Right ventricle myocardium inferior (tissue), 1 donor: ENCODE measurements at regions not wholly inside any gene's neighbourhood (a gene's known extent, or its start where the extent isn't known, plus 50 kb on each side); places are given as distances from the start of the nearest gene placed in this dataset.

ENCODE experiments used
- ATAC-seq: fragments of 200-7000 bp; cut with Tn5 transposase; one replicate; pipeline ENCODE4 v1.9.1; 2020; ENCODE audit warnings: mild to moderate bottlenecking, moderate library complexity
- DNase-seq: peaks from one replicate; pipeline ENCODE4 v3.0.0; 2021; ENCODE audit errors: missing footprints
- intact Hi-C: fragments of 100-400 bp; cut with DNase I; formaldehyde crosslinking; loops from one replicate; pipeline ENCODE4 v1.11.0; 2022
- donor health status: DM: no; HTN: yes; CAD: no; lungs with severe emphysema.

- intact Hi-C loops = no loop called here
- DNase-seq (no peak), ATAC-seq (no peak)
Observed at GRCh38 chr15:36230776-36231175, 348.6 kb upstream of the CDIN1 start.

- ATAC-seq = no peak
- no peak for DNase-seq
- intact Hi-C loops = no loop called here
Observed at GRCh38 chr15:36232491-36232890, 346.9 kb upstream of the CDIN1 start.

- ATAC-seq (no peak), DNase-seq (no peak)
- intact Hi-C loops = no loop called here
Observed at GRCh38 chr15:36234743-36235142, 344.7 kb upstream of the CDIN1 start.

GRCh38 chr15:36235173-36235572, 344.3 kb upstream of the CDIN1 start:
- DNase-seq (no peak), ATAC-seq (no peak)
- intact Hi-C loops = no loop called here

- DNase-seq = no peak
- ATAC-seq = no peak
- intact Hi-C loops = no loop called here
Observed at GRCh38 chr15:36239509-36239908, 339.9 kb upstream of the CDIN1 start.

GRCh38 chr15:36251450-36251849, 328.0 kb upstream of the CDIN1 start:
- ATAC-seq = no peak

GRCh38 chr15:36252146-36252711, 327.2 kb upstream of the CDIN1 start:
- ATAC-seq = no peak
- intact Hi-C loops = no loop called here
- DNase-seq = no peak

More at GRCh38 chr15:36251450-36251849, 328.0 kb upstream of the CDIN1 start:
- DNase-seq = no peak
- intact Hi-C loops = no loop called here

- ATAC-seq = no peak
- intact Hi-C loops = no loop called here
- no peak for DNase-seq
Observed at GRCh38 chr15:36254426-36254825, 325.0 kb upstream of the CDIN1 start.

- no peak for DNase-seq
- ATAC-seq = no peak
- intact Hi-C loops = no loop called here
Observed at GRCh38 chr15:36256404-36256807, 323.0 kb upstream of the CDIN1 start.

- DNase-seq (no peak), ATAC-seq (no peak)
Observed at GRCh38 chr15:36263666-36264065, 315.8 kb upstream of the CDIN1 start.

GRCh38 chr15:36265422-36265821, 314.0 kb upstream of the CDIN1 start:
- ATAC-seq (no peak), DNase-seq (no peak)
- intact Hi-C loops = no loop called here

More at GRCh38 chr15:36263666-36264065, 315.8 kb upstream of the CDIN1 start:
- intact Hi-C loops = no loop called here

GRCh38 chr15:36271048-36271447, 308.4 kb upstream of the CDIN1 start:
- intact Hi-C loops = no loop called here
- DNase-seq = no peak

GRCh38 chr15:36275656-36276055, 303.8 kb upstream of the CDIN1 start:
- intact Hi-C loops = no loop called here
- ATAC-seq (no peak), DNase-seq (no peak)

More at GRCh38 chr15:36271048-36271447, 308.4 kb upstream of the CDIN1 start:
- ATAC-seq = no peak

- no peak for DNase-seq
Observed at GRCh38 chr15:36278219-36278618, 301.2 kb upstream of the CDIN1 start.

GRCh38 chr15:36282821-36283220, 296.6 kb upstream of the CDIN1 start:
- no peak for ATAC-seq
- intact Hi-C loops = no loop called here
- DNase-seq = no peak

More at GRCh38 chr15:36278219-36278618, 301.2 kb upstream of the CDIN1 start:
- intact Hi-C loops = no loop called here
- ATAC-seq = no peak

- ATAC-seq (no peak), DNase-seq (no peak)
- intact Hi-C loops = no loop called here
Observed at GRCh38 chr15:36284911-36285310, 294.5 kb upstream of the CDIN1 start.

GRCh38 chr15:36291501-36291900, 287.9 kb upstream of the CDIN1 start:
- DNase-seq (no peak), ATAC-seq (no peak)
- intact Hi-C loops = no loop called here

GRCh38 chr15:36294359-36294758, 285.1 kb upstream of the CDIN1 start:
- DNase-seq (no peak), ATAC-seq (no peak)
- intact Hi-C loops = no loop called here

GRCh38 chr15:36301947-36302346, 277.5 kb upstream of the CDIN1 start:
- DNase-seq = no peak
- intact Hi-C loops = no loop called here
- ATAC-seq = no peak

GRCh38 chr15:36313021-36313420, 266.4 kb upstream of the CDIN1 start:
- ATAC-seq = no peak

GRCh38 chr15:36313736-36314280, 265.6 kb upstream of the CDIN1 start:
- DNase-seq (no peak), ATAC-seq (no peak)
- intact Hi-C loops = no loop called here

More at GRCh38 chr15:36313021-36313420, 266.4 kb upstream of the CDIN1 start:
- intact Hi-C loops = no loop called here
- DNase-seq = no peak
